ENCODE measurements at regions not wholly inside any gene's neighbourhood (a gene's known extent, or its start where the extent isn't known, plus 50 kb on each side); places are given as distances from the start of the nearest gene placed in this dataset.

- TF ChIP-seq CTCF (IDR thresholded peaks at IDR 0.05 in 4 of 5, conservative IDR thresholded peaks at IDR 0.05 in 1 of 5) (no peak), POLR2A (IDR thresholded peaks at IDR 0.05) (no peak)
Observed at GRCh38 chr5:56703952-56704351, 111.4 kb upstream of the MAP3K1 start.

Measured in gastrocnemius medialis (tissue), 4 donors.